ENCODE measurements at regions not wholly inside any gene's neighbourhood (a gene's known extent, or its start where the extent isn't known, plus 50 kb on each side); places are given as distances from the start of the nearest gene placed in this dataset.

GRCh38 chr21:16667395-16667794, 845.4 kb upstream of the CXADR start:
- no peak for TF ChIP-seq CTCF (conservative IDR thresholded peaks at IDR 0.05; ENCODE audit: low read depth in 2 of 2)
- TF ChIP-seq EZH2 (IDR thresholded peaks at IDR 0.05; ENCODE audit: low read depth, unreplicated experiment), result no peak
- TF ChIP-seq, protein P1, sequence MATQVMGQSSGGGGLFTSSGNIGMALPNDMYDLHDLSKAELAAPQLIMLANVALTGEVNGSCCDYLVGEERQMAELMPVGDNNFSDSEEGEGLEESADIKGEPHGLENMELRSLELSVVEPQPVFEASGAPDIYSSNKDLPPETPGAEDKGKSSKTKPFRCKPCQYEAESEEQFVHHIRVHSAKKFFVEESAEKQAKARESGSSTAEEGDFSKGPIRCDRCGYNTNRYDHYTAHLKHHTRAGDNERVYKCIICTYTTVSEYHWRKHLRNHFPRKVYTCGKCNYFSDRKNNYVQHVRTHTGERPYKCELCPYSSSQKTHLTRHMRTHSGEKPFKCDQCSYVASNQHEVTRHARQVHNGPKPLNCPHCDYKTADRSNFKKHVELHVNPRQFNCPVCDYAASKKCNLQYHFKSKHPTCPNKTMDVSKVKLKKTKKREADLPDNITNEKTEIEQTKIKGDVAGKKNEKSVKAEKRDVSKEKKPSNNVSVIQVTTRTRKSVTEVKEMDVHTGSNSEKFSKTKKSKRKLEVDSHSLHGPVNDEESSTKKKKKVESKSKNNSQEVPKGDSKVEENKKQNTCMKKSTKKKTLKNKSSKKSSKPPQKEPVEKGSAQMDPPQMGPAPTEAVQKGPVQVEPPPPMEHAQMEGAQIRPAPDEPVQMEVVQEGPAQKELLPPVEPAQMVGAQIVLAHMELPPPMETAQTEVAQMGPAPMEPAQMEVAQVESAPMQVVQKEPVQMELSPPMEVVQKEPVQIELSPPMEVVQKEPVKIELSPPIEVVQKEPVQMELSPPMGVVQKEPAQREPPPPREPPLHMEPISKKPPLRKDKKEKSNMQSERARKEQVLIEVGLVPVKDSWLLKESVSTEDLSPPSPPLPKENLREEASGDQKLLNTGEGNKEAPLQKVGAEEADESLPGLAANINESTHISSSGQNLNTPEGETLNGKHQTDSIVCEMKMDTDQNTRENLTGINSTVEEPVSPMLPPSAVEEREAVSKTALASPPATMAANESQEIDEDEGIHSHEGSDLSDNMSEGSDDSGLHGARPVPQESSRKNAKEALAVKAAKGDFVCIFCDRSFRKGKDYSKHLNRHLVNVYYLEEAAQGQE (IDR thresholded peaks at IDR 0.05; ENCODE audit: unreplicated experiment), result no peak
- TF ChIP-seq POLR2AphosphoS5 (IDR thresholded peaks at IDR 0.05; ENCODE audit: low read depth), result no peak
- TF ChIP-seq EZH2phosphoT487 (IDR thresholded peaks at IDR 0.05; ENCODE audit: unreplicated experiment), result no peak
- TF ChIP-seq JUNB (IDR thresholded peaks at IDR 0.05; ENCODE audit: unreplicated experiment), result no peak
- TF ChIP-seq CREB1 (CRISPR knock-in tag; IDR thresholded peaks at IDR 0.05; ENCODE audit: low read depth), result no peak
- TF ChIP-seq ZNF114 (CRISPR knock-in tag; IDR thresholded peaks at IDR 0.05), result no peak
- TF ChIP-seq, protein P2, sequence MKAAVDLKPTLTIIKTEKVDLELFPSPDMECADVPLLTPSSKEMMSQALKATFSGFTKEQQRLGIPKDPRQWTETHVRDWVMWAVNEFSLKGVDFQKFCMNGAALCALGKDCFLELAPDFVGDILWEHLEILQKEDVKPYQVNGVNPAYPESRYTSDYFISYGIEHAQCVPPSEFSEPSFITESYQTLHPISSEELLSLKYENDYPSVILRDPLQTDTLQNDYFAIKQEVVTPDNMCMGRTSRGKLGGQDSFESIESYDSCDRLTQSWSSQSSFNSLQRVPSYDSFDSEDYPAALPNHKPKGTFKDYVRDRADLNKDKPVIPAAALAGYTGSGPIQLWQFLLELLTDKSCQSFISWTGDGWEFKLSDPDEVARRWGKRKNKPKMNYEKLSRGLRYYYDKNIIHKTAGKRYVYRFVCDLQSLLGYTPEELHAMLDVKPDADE (IDR thresholded peaks at IDR 0.05), result no peak
- TF ChIP-seq ZNF462 (CRISPR knock-in tag; IDR thresholded peaks at IDR 0.05), result no peak

All from GM23338 (cell line).